Activated naive CD8-positive, alpha-beta T cell treated with anti-CD3 and anti-CD28 coated beads for 36 hours (primary cell): ENCODE measurements at regions not wholly inside any gene's neighbourhood (a gene's known extent, or its start where the extent isn't known, plus 50 kb on each side); places are given as distances from the start of the nearest gene placed in this dataset.
"Not testable (repeated sequence)": the region's sequence is repeated elsewhere in the genome, so short reads cannot be mapped to it uniquely, and the experiment has no call there.

Source experiments
- DNase-seq: peaks from one replicate; pipeline ENCODE4 v3.0.0; 2021
- H3K27ac Mint-ChIP-seq: one replicate; pipeline ENCODE4 v1.8.0; 2022; ENCODE audit warnings: mild to moderate bottlenecking, moderate library complexity, mixed read lengths
- H3K27me3 Mint-ChIP-seq: one replicate; pipeline ENCODE4 v1.8.0; 2022; ENCODE audit warnings: mild to moderate bottlenecking, mixed read lengths
- H3K36me3 Mint-ChIP-seq: one replicate; pipeline ENCODE4 v1.8.0; 2021; ENCODE audit warnings: mild to moderate bottlenecking, mixed read lengths
- H3K4me1 Mint-ChIP-seq: one replicate; pipeline ENCODE4 v1.8.0; 2021; ENCODE audit warnings: mixed read lengths
- H3K4me3 Mint-ChIP-seq: one replicate; pipeline ENCODE4 v1.8.0; 2022; ENCODE audit warnings: mild to moderate bottlenecking, moderate library complexity, mixed read lengths
- H3K9me3 Mint-ChIP-seq: one replicate; pipeline ENCODE4 v1.8.0; 2022; ENCODE audit warnings: mixed read lengths

DNA sequence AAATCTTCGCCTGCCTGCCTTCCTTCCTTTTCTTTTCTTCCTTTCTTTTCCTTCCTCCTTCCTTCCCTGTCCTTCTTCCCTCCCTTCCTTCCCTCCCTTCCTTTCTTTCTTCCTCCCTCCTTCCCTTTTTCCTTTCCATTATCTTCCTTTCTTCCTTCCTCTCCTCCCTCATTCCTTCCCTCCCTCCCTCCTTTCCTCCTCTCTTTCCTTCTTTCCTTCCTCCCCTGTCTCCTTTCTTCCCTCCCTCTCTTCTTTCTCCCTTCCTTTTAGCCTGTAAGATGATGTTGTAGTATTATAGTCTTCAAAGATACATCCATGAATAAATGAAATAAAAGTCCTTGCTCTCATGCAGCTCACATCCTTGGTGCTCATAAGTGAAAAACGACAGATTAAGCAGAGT is 539.3 kb downstream of the RBFOX1 start:
- Mint-ChIP-seq H3K36me3 (no peaks in the 10 kb centered on the region), H3K9me3 (peaks cover 9% of the 10 kb centered on the region), H3K27ac (no peak overlapping the region), H3K27me3 (no peaks in the 10 kb centered on the region), H3K4me1 (no peaks in the 10 kb centered on the region), H3K4me3 (no peak overlapping the region)
- no peak for DNase-seq

DNA sequence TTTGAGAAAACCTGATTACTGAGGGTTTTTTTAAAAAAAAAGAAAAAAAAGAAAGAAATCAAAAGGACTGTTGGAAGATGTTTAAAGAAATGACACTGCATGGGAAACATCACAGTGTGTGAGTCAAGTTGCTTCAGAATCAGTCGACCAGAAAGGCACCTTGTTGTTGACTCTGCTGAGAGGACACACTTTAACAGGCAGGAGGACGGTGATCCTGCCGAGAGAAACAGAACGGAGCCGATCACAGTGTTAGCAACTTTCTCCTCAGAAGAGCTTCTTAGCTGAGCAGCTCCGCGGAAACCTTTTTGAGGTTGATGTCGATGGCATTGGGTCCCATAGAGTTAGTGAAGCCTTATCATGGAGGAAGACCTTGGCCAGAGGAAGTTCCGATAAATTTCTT is 538.7 kb downstream of the RBFOX1 start:
- Mint-ChIP-seq H3K27me3 (no peaks in the 10 kb centered on the region), H3K4me1 (no peaks in the 10 kb centered on the region), H3K4me3 (no peak overlapping the region), H3K27ac (no peak overlapping the region), H3K9me3 (peaks cover 9% of the 10 kb centered on the region), H3K36me3 (no peaks in the 10 kb centered on the region)
- DNase-seq, result no peak

DNA sequence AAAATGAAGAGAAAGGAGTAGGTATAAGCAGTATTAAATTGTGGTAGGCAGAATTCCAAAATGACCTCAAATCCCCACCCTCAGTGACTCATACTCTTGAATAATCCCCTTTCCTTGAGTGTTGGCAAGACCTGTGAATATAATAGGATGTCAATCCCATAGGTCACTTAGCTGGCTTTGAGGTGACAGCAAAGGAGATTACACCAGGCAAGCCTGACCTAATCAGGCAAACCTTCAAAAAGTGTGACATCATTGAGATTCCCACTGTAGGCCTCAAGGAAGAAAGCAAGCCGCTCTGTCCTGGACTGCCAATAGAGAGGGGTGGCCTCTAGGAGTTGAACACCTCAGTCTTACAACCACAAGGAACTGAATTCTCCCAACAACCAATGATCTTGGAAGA is 535.2 kb downstream of the RBFOX1 start:
- DNase-seq, result no peak
- Mint-ChIP-seq H3K36me3 (no peaks in the 10 kb centered on the region), H3K4me3 (no peak overlapping the region), H3K9me3 (peaks cover 12% of the 10 kb centered on the region), H3K27me3 (no peaks in the 10 kb centered on the region), H3K27ac (no peak overlapping the region), H3K4me1 (no peaks in the 10 kb centered on the region)

DNA sequence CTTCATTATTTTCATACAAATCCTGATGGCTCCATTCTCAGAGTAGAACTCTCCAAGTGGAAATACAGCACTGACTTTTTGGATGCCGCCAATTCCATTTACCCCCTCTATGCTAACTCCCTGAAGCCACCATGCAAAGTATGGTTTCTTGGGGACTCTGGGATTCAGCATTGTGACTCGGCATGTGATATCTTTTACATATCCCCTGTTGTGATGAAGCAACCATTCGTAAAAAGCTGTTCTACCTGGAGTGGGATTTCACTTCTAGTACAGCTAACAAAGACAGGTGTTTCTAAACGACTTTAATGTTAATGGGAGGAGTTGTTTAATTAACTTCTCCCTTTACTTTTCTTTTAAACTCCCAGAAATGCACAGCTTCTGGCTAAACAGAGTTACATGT is 533.5 kb downstream of the RBFOX1 start:
- H3K27ac Mint-ChIP-seq, result no peak overlapping the region
- no peaks in the 10 kb centered on the region for H3K27me3 Mint-ChIP-seq
- DNase-seq, result no peak
- no peaks in the 10 kb centered on the region for H3K36me3 Mint-ChIP-seq
- H3K4me1 Mint-ChIP-seq, result no peaks in the 10 kb centered on the region
- H3K9me3 Mint-ChIP-seq, result peaks cover 12% of the 10 kb centered on the region
- H3K4me3 Mint-ChIP-seq, result no peak overlapping the region

DNA sequence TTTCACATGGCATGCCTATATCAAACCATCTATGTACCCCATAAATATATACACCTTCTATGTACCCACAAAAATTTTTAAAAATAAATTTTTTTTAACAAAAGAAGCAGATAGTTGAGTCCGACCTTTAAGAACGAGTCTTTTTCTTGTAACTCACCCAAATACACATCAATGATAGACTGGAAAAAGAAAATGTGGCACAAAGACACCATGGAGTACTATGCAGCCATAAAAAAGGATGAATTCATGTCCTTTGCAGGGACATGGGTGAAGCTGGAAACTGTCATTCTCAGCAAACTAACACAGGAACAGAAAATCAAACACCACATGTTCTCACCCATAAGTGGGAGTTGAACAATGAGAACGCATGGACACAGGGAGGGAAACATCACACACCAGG is 532.7 kb downstream of the RBFOX1 start:
- H3K36me3 Mint-ChIP-seq, H3K9me3 Mint-ChIP-seq, H3K4me3 Mint-ChIP-seq, H3K27me3 Mint-ChIP-seq, H3K4me1 Mint-ChIP-seq, H3K27ac Mint-ChIP-seq, DNase-seq: not testable (repeated sequence)

DNA sequence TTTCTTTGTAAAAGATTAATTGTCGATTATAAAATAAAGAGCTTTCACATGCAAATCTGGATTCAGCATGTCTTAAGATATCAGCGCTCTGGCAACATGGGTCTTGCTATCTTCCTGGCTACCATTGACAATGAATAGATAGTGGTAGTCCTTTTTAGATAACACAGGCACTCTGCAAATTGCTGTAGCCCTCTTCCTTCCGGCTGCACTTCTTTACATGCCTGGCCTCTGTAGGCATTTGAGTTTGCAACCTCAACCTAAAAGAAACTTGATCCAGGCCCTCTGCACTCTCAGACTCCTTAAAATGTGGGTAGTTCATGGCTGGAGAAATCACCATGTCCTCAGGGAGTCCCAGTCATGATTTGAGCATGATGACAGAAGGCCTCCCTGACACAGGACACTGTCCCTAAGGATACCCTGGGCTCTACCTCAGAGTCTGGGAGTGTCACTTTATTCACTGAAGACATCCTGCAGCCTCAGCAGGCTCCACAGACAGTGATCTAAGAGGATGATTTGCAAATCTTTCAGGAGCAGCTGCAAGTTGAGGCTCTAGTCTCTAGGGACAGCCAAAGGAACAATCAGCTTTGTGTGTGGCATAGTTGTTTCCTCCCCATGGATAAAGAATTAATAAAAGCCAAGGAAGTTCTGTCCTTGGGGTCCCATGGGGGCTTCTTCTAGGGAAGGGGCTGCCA is 529.4 kb downstream of the RBFOX1 start:
- Mint-ChIP-seq H3K27ac (no peak overlapping the region), H3K36me3 (no peaks in the 10 kb centered on the region), H3K4me3 (no peak overlapping the region), H3K27me3 (no peaks in the 10 kb centered on the region), H3K4me1 (no peaks in the 10 kb centered on the region), H3K9me3 (peaks cover 8% of the 10 kb centered on the region)
- DNase-seq, result no peak

DNA sequence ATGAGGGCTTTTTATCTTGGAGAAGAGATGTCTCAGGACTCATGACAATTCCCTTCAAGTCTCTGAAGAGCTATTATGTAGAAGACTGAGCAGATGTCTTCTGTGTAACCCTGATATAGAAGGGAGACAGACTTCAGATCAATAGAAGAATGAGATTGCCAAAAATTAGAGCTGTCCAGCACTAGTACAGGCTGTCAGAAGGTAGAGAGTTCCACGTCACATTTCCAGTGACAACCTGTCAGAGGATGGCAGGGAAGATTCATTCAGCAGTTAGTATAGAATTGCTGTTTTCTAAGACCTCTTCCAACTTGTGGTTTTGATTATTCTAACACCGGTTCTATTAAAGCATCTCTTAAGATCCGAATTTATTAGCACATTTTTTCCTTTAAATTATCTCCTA is 520.6 kb downstream of the RBFOX1 start:
- Mint-ChIP-seq H3K27me3 (no peaks in the 10 kb centered on the region), H3K9me3 (peaks cover 8% of the 10 kb centered on the region)

DNA sequence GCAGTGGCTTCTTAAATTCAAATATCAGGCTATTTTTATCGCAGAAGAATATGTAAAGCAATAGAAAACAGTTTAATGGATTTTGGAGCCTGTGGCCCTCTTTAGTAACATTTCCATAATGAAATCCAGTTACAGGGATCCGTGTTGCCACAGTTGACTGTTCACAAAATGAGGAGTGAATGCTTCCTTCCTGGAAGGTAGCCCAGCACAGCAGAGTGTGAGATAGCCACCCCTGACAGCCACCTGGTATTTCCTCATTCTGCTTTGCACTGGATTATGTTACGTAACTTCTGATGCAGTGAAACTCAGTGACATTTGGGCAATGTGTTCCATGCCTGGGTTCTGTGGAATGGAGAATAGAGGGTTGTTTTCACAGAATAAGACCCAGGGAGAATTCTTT is 517.2 kb downstream of the RBFOX1 start:
- Mint-ChIP-seq H3K4me1 (no peaks in the 10 kb centered on the region), H3K36me3 (no peaks in the 10 kb centered on the region), H3K4me3 (no peak overlapping the region), H3K27me3 (no peaks in the 10 kb centered on the region), H3K27ac (no peak overlapping the region), H3K9me3 (peaks cover 2% of the 10 kb centered on the region)
- no peak for DNase-seq

More for the DNA sequence above, 520.6 kb downstream of the RBFOX1 start:
- Mint-ChIP-seq H3K36me3 (no peaks in the 10 kb centered on the region), H3K4me3 (no peak overlapping the region), H3K27ac (no peak overlapping the region), H3K4me1 (no peaks in the 10 kb centered on the region)
- no peak for DNase-seq

DNA sequence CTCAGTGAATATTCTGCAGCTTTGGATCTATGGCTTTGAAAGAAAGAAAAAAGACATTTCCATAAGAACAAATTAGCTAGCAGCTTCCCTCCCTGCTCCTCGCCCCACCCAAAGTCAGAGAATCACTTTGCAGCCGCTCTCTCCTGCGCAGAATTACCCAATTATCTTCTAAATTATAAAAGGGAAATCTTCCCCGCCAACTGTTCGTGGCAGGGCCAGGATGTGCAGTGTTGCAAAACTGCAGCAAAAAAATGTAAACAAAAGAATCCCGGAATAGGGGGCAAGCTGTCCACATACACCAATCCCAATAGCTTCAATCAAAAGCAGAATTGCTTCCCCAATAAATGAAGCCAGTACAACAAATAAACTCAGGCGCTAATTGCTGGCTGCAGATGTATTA is 510.6 kb downstream of the RBFOX1 start:
- Mint-ChIP-seq H3K27me3 (no peaks in the 10 kb centered on the region), H3K36me3 (no peaks in the 10 kb centered on the region), H3K4me1 (no peaks in the 10 kb centered on the region), H3K4me3 (no peak overlapping the region), H3K9me3 (peaks cover 9% of the 10 kb centered on the region), H3K27ac (no peak overlapping the region)
- DNase-seq, result no peak

DNA sequence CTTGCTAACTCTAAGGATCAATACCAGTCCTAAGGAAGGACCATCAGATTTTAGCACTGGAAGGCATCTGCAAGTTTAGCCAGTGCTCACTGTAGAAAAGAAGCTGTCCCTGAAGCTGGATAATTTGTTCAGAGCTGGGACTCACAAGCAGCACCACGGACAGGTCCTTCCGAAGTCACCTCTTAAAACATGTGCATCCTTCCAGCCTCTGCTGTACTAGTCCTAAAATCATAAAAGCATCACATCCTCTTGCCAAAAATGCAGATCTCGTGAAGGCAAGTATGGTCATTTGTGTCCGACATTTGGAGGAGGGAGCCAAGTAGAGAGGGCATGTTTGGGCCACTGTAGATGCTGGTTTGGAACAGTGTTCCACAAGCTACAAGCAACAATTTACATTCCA is 506.9 kb downstream of the RBFOX1 start:
- H3K27me3 Mint-ChIP-seq, result no peaks in the 10 kb centered on the region
- no peak overlapping the region for H3K27ac Mint-ChIP-seq
- H3K9me3 Mint-ChIP-seq, result peaks cover 10% of the 10 kb centered on the region
- DNase-seq, result no peak
- H3K4me3 Mint-ChIP-seq, result no peak overlapping the region
- no peaks in the 10 kb centered on the region for H3K4me1 Mint-ChIP-seq
- no peaks in the 10 kb centered on the region for H3K36me3 Mint-ChIP-seq

DNA sequence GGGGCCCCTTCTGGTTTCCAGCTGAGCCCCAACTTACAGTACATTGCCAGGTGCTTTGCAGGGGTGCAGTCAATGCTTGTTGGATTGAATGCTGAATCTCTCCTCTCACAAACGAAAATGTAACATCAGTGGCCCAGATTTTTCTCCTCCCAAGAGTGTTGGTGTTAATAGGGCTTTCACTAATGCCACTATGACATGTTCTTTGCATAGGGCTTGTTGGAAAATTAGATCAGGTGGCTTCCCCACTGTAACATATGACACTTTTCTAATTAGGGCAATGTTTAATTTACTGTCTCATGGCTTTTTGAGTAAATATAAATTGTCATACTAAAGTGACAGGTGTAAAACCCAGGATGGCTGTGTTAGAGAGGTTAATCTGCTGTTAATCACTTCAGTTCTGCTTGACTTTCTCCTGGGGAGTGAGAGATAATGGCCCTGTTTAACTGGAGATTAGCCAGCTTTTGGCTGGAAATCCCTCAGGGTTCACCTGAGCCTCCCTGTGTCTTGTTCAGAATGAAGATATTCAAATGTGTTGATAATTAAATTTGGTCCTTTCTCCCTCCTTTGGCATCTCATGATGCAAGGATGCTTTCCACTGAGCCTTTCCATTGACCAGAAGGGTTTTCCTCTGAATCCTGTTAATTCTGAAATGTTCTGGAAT is 502.3 kb downstream of the RBFOX1 start:
- H3K4me3 Mint-ChIP-seq, result no peak overlapping the region
- no peaks in the 10 kb centered on the region for H3K4me1 Mint-ChIP-seq
- no peak overlapping the region for H3K27ac Mint-ChIP-seq
- H3K36me3 Mint-ChIP-seq, result no peaks in the 10 kb centered on the region
- H3K27me3 Mint-ChIP-seq, result no peaks in the 10 kb centered on the region
- DNase-seq, result no peak
- peaks cover 8% of the 10 kb centered on the region for H3K9me3 Mint-ChIP-seq

DNA sequence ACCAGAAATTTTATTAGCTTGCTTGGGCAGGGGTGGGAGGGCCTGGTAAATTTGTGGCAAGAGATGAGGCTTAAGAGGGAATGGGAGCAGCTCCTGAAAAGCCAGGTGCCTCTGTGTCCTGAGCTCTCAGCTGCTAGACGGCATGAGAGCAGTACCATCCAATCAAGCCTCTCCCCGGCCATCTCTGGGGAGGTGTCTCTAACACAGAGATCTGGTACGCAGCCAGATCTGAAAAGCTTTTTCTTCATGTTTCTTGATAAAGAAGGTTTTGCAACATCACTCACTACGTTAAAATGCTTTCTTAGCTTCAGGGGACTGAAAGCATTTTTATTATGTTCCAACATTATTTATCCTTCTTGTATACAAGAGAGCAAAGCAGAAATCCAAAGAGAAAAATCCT is 488.2 kb downstream of the RBFOX1 start:
- H3K36me3 Mint-ChIP-seq, result no peaks in the 10 kb centered on the region
- DNase-seq, result no peak
- no peak overlapping the region for H3K27ac Mint-ChIP-seq
- H3K9me3 Mint-ChIP-seq, result peaks cover 5% of the 10 kb centered on the region
- no peaks in the 10 kb centered on the region for H3K27me3 Mint-ChIP-seq
- no peaks in the 10 kb centered on the region for H3K4me1 Mint-ChIP-seq
- H3K4me3 Mint-ChIP-seq, result no peak overlapping the region

DNA sequence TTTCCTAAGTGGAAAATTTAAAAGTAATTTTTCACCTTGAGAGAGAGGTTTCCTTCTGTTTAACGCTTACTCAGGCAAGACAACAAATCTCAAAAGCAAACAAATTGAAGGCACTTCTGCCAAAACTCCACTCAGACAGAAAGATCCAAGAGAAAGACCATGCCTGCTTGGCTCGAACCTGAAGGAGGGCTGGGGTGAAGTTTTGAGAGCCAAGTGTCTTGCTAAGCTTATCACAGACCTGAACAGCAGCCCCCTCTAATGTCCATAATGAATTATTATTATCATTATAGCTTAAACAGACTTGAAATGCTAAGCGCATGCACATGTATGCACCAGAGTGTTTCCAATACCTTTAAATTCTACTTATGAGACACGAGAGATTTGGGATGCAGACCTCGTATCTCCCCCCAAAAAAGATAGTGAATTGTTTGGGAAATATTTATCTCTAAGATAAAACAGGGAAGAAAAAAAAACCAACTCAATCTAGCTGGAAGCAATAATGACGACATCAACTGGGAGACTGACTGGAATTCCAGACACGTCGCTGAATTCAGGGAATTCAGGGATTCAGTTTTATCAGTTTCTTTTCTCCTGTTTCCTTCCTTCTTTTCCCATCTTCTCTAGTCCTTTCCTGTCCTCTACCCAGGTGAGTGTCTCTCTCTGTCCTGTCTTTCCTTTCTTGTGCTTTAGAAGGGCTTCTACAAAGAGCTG is 473.2 kb downstream of the RBFOX1 start:
- no peak overlapping the region for H3K27ac Mint-ChIP-seq
- no peak overlapping the region for H3K4me3 Mint-ChIP-seq
- no peaks in the 10 kb centered on the region for H3K27me3 Mint-ChIP-seq
- H3K4me1 Mint-ChIP-seq, result no peaks in the 10 kb centered on the region
- H3K36me3 Mint-ChIP-seq, result no peaks in the 10 kb centered on the region
- DNase-seq, result no peak
- H3K9me3 Mint-ChIP-seq, result peaks cover 4% of the 10 kb centered on the region

DNA sequence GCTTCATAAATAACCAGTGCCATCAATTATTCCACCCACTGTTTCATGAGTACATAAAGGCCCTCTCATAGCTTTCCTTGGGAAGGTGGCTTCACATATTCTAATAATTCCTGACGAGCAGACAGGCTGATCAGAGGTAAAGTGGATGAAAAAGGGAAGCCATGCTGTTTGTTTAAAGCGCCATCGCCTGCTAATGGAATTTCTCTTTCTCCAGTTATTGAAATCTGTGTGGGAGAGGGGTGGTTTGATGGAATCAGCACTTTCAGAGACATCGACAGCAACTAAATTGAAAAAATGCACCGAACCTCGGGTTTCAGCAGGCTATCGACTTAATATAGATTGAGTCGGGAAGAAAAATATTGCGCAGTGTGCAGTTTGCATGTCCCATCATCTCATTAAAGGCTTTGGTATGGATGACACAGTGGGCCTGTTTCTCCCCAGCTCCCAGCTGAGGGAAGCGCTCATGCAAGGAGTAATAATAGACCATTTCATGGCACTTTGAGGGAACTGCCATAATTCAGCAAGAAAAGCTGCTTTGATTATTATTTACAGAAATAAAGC is 472.1 kb downstream of the RBFOX1 start:
- no peak overlapping the region for H3K4me3 Mint-ChIP-seq
- no peaks in the 10 kb centered on the region for H3K4me1 Mint-ChIP-seq
- DNase-seq, result no peak
- H3K9me3 Mint-ChIP-seq, result peaks cover 5% of the 10 kb centered on the region
- H3K27ac Mint-ChIP-seq, result no peak overlapping the region
- no peaks in the 10 kb centered on the region for H3K27me3 Mint-ChIP-seq
- H3K36me3 Mint-ChIP-seq, result no peaks in the 10 kb centered on the region

DNA sequence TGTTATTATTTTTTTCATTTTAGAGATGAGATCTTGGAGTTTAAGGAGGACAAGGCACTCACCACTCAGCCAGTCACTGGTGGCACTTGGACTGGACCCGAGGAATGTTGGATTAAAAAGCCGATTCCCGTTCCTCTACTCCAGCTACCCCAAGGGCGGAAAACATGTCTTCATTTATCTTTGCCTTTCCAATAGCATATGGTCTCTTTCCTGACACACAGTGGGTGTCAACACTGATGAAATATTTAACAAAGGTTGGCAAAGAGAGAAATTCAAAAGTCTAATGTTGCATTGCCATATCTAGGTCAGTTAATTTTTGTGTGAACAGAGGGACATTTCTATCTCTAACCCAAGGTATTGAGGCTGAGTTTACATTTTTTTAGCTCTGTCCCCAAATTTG is 459.7 kb downstream of the RBFOX1 start:
- peaks cover 4% of the 10 kb centered on the region for H3K9me3 Mint-ChIP-seq
- H3K36me3 Mint-ChIP-seq, result no peaks in the 10 kb centered on the region
- H3K27ac Mint-ChIP-seq, result no peak overlapping the region
- no peak overlapping the region for H3K4me3 Mint-ChIP-seq
- no peak for DNase-seq
- H3K4me1 Mint-ChIP-seq, result no peaks in the 10 kb centered on the region
- H3K27me3 Mint-ChIP-seq, result no peaks in the 10 kb centered on the region
